HUES6 (cell line): ENCODE measurements at regions not wholly inside any gene's neighbourhood (a gene's known extent, or its start where the extent isn't known, plus 50 kb on each side); places are given as distances from the start of the nearest gene placed in this dataset.
"Not testable (repeated sequence)": the region's sequence is repeated elsewhere in the genome, so short reads cannot be mapped to it uniquely, and the experiment has no call there.

Experiments used
- H3K27ac ChIP-seq: 2 replicates; pipeline ENCODE4 v1.7.0; 2013; ENCODE audit warnings: low read depth, mild to moderate bottlenecking, low read length, inconsistent platforms
- H3K27me3 ChIP-seq: 2 replicates; pipeline ENCODE4 v1.6.1; 2013; ENCODE audit warnings: low read length; ENCODE audit not compliant: control insufficient read depth, insufficient read depth
- H3K36me3 ChIP-seq: 2 replicates; pipeline ENCODE4 v1.6.1; 2013; ENCODE audit warnings: low read length; ENCODE audit not compliant: control insufficient read depth, insufficient read depth
- H3K4me1 ChIP-seq: 2 replicates; pipeline ENCODE4 v1.6.1; 2013; ENCODE audit warnings: low read length; ENCODE audit not compliant: control insufficient read depth, insufficient read depth
- H3K4me3 ChIP-seq: 2 replicates; pipeline ENCODE4 v1.5.1; 2013; ENCODE audit warnings: low read depth, low read length
- H3K9ac ChIP-seq: one replicate; pipeline ENCODE4 v1.6.1; 2013; ENCODE audit warnings: mild to moderate bottlenecking, low read length
- H3K9me3 ChIP-seq: 2 replicates; pipeline ENCODE4 v1.6.1; 2013; ENCODE audit warnings: low read depth, low read length; ENCODE audit not compliant: control insufficient read depth, insufficient read depth

DNA sequence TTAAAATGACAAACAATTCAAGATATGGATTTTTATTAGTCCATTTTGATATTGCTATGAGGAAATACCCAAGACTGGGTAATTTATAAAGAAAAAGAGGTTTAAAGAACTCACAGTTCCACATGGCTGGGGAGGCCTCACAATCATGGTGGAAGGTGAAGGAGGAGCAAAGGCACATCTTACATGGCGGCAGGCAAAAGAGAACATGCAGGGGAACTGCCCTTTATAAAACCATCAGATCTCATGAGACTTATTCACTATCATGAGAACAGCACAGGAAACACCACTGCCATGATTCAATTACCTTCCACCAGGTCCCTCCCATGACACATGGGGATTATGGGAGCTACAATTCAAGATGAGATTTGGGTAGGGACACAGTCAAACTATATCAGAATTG is 69.8 kb downstream of the FASLG start:
- not testable (repeated sequence) for H3K36me3 ChIP-seq, H3K9ac ChIP-seq, H3K4me1 ChIP-seq, H3K4me3 ChIP-seq, H3K27me3 ChIP-seq, H3K27ac ChIP-seq
- H3K9me3 ChIP-seq: peaks cover 12% of the 10 kb centered on the region

DNA sequence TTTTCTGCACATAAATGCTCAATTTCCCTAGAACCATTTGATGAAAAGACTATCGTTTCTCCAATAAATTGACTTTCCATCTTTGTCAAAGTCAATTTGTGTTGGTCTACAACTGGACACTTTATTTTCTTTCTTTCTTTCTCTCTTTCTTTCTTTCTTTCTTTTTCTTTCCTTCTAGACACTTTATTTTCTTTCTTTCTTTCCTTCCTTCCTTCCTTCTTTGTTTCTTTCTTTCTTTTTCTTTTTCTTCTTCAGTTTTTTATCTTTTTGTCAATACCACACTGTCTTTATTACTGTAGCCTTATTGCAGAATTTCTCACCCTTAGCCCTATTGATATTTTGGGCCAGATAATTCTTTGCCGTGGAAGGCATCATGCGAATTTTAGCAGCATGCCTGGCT is 73.5 kb downstream of the FASLG start:
- Histone ChIP-seq H3K4me1 (no peaks in the 10 kb centered on the region), H3K27me3 (no peaks in the 10 kb centered on the region), H3K9ac (no peak overlapping the region), H3K4me3 (no peak overlapping the region), H3K27ac (no peak overlapping the region), H3K9me3 (peaks cover 12% of the 10 kb centered on the region), H3K36me3 (no peaks in the 10 kb centered on the region)

DNA sequence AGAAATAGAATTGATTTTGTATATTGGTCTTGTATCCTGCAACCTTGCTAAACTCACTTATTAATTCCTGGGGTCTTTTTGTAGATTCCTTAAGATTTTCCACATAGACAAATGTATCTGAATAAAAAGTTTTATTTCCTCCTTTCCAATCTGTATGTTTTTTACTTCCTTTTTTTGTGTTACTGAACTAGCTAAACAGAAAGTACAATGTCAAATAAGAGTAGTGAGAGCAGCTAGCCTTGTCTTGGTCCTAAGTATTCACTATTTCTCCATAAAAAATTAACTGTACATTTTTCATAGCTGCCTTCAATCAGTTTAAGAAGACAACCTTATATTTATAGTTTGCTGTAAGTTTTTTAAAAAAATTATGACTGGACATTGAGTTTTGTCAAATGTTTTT is 74.9 kb downstream of the FASLG start:
- no peaks in the 10 kb centered on the region for H3K27me3 ChIP-seq
- H3K4me1 ChIP-seq: no peaks in the 10 kb centered on the region
- peaks cover 2% of the 10 kb centered on the region; the same call in 1 of the 2 replicates for H3K9me3 ChIP-seq
- no peak overlapping the region for H3K9ac ChIP-seq
- H3K36me3 ChIP-seq: no peaks in the 10 kb centered on the region
- H3K27ac ChIP-seq: no peak overlapping the region
- no peak overlapping the region for H3K4me3 ChIP-seq

GRCh38 chr1:172738389-172738788 is 79.5 kb downstream of the FASLG start:
- no peak overlapping the region for H3K9ac ChIP-seq
- H3K27ac ChIP-seq: no peak overlapping the region
- no peaks in the 10 kb centered on the region for H3K36me3 ChIP-seq
- no peaks in the 10 kb centered on the region for H3K4me1 ChIP-seq
- H3K4me3 ChIP-seq: no peak overlapping the region
- no peaks in the 10 kb centered on the region for H3K27me3 ChIP-seq
- H3K9me3 ChIP-seq: no peaks in the 10 kb centered on the region

- Histone ChIP-seq H3K9ac (no peak overlapping the region), H3K27ac (no peak overlapping the region), H3K27me3 (no peaks in the 10 kb centered on the region), H3K4me3 (no peak overlapping the region), H3K9me3 (no peaks in the 10 kb centered on the region), H3K36me3 (no peaks in the 10 kb centered on the region), H3K4me1 (no peaks in the 10 kb centered on the region)
These were observed 83.9 kb downstream of the FASLG start for GRCh38 chr1:172742599-172743500.

DNA sequence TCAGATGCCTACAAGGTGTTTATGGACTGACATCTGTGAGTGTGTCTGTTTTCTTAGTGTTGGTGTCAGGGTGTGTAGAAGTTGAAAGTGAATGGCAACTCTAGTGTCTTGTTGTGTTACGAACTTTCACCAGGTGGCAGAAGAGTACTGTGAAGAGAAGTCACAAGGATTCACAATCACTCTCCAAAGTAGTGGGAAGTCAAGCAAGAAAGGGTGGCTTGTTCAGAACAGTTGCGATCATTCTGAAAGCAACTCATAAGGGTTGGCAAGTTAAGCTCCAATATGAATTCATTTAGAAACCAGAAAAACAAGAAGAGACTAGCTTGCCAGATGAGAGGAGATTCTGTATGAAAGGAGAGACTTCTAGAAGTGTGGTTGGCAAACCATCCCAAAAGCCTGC is 86.1 kb downstream of the FASLG start:
- no peaks in the 10 kb centered on the region for H3K9me3 ChIP-seq
- H3K27ac ChIP-seq: no peak overlapping the region
- H3K36me3 ChIP-seq: no peaks in the 10 kb centered on the region
- H3K9ac ChIP-seq: no peak overlapping the region
- no peaks in the 10 kb centered on the region for H3K4me1 ChIP-seq
- no peak overlapping the region for H3K4me3 ChIP-seq
- no peaks in the 10 kb centered on the region for H3K27me3 ChIP-seq

GRCh38 chr1:172746091-172746949 is 87.4 kb downstream of the FASLG start:
- no peaks in the 10 kb centered on the region for H3K9me3 ChIP-seq
- no peak overlapping the region for H3K4me3 ChIP-seq
- H3K27me3 ChIP-seq: no peaks in the 10 kb centered on the region
- H3K4me1 ChIP-seq: no peaks in the 10 kb centered on the region
- H3K9ac ChIP-seq: no peak overlapping the region
- no peaks in the 10 kb centered on the region for H3K36me3 ChIP-seq
- H3K27ac ChIP-seq: no peak overlapping the region

DNA sequence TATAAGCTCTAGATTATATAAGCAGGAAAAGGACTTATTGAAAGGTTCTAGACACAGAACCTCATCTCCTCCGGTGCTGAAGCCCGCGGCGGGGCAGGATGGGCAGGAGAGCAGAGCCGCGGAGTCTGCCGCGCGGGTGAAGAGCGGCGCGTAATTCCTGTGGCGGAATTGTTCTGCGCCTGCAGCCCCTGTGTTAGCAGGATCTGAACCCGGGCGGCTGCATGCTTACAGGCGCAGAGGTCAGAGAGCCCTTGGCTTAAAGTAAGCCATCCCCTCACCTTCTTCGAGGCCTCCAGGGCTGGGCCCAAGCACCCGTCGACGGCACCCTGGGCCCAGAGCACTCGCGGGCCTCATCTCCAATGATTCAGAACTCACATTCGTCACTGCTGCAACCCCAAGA is 89.3 kb downstream of the FASLG start:
- Histone ChIP-seq H3K27ac (no peak overlapping the region), H3K27me3 (no peaks in the 10 kb centered on the region), H3K9ac (no peak overlapping the region), H3K4me3 (no peak overlapping the region), H3K36me3 (no peaks in the 10 kb centered on the region), H3K9me3 (no peaks in the 10 kb centered on the region), H3K4me1 (no peaks in the 10 kb centered on the region)

GRCh38 chr1:172751683-172752082 is 92.8 kb downstream of the FASLG start:
- H3K9ac ChIP-seq: no peak overlapping the region
- no peak overlapping the region for H3K4me3 ChIP-seq
- no peaks in the 10 kb centered on the region for H3K36me3 ChIP-seq
- no peak overlapping the region for H3K27ac ChIP-seq
- no peaks in the 10 kb centered on the region for H3K4me1 ChIP-seq
- H3K27me3 ChIP-seq: no peaks in the 10 kb centered on the region
- no peaks in the 10 kb centered on the region for H3K9me3 ChIP-seq

GRCh38 chr1:172753964-172754363 is 95.1 kb downstream of the FASLG start:
- H3K27me3 ChIP-seq: no peaks in the 10 kb centered on the region
- no peak overlapping the region for H3K27ac ChIP-seq
- H3K9me3 ChIP-seq: no peaks in the 10 kb centered on the region
- no peak overlapping the region for H3K9ac ChIP-seq
- no peak overlapping the region for H3K4me3 ChIP-seq
- no peaks in the 10 kb centered on the region for H3K36me3 ChIP-seq
- no peaks in the 10 kb centered on the region for H3K4me1 ChIP-seq

DNA sequence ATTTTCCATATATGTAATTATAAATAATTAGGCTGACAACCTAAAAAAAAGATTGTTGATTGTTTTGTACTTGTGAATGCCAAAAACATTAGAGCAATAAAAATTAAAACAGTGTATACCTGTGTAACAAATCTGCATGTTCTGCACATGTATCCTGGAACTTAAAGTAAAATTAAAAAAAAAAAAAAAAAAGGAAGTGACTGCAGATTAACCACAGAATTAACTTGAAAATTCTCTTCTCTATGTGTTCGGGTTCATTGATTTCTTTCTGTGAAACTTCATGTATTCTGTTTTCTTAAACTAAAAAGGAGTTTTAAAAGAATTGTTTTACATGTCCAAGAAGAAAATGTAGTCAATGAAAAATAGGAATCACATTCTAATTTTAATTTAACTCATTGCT is 95.7 kb downstream of the FASLG start:
- Histone ChIP-seq H3K27me3 (no peaks in the 10 kb centered on the region), H3K4me1 (no peaks in the 10 kb centered on the region), H3K36me3 (no peaks in the 10 kb centered on the region), H3K27ac (no peak overlapping the region), H3K9me3 (no peaks in the 10 kb centered on the region), H3K9ac (no peak overlapping the region), H3K4me3 (no peak overlapping the region)
